Small intestine (tissue), 7 donors: ENCODE measurements at regions not wholly inside any gene's neighbourhood (a gene's known extent, or its start where the extent isn't known, plus 50 kb on each side); places are given as distances from the start of the nearest gene placed in this dataset.

Source experiments
- DNase-seq, 2 donors: peaks; one replicate each; pipeline versions ENCODE4 v3.0.0 to v3.0.0-alpha.2; 2013
- FAIRE-seq: peaks from 2 replicates; lab custom pipeline; 2012; peaks lifted over from hg19 to GRCh38; lab: Jason Lieb, UNC
- H3K27ac ChIP-seq, 3 donors: one replicate each; pipeline ENCODE4 v1.5.1; 2013; ENCODE audit warnings: low read length in 2 of 3, mild to moderate bottlenecking in 2 of 3, control low read depth in 1 of 3, inconsistent platforms in 1 of 3, low read depth in 1 of 3, moderate library complexity in 1 of 3
- H3K27me3 ChIP-seq, 3 donors: one replicate each; pipeline ENCODE4 v1.6.1; 2013; ENCODE audit warnings: low read length in 3 of 3, inconsistent platforms in 1 of 3; ENCODE audit not compliant: control insufficient read depth in 3 of 3, insufficient read depth in 3 of 3
- H3K36me3 ChIP-seq, 3 donors: one replicate each; pipeline ENCODE4 v1.6.1; 2013; ENCODE audit warnings: low read length in 3 of 3, inconsistent platforms in 1 of 3, low read depth in 1 of 3, mild to moderate bottlenecking in 1 of 3, moderate library complexity in 1 of 3; ENCODE audit not compliant: control insufficient read depth in 3 of 3, insufficient read depth in 2 of 3
- H3K4me1 ChIP-seq, 3 donors: one replicate each; pipeline ENCODE4 v1.6.1; 2013; ENCODE audit warnings: low read length in 2 of 3, inconsistent platforms in 1 of 3, low read depth in 1 of 3, mild to moderate bottlenecking in 1 of 3, moderate library complexity in 1 of 3; ENCODE audit not compliant: control insufficient read depth in 3 of 3, insufficient read depth in 2 of 3
- H3K4me3 ChIP-seq, 3 donors: one replicate each; pipeline ENCODE4 v1.5.1; 2013; ENCODE audit warnings: low read length in 3 of 3, control low read depth in 1 of 3, inconsistent platforms in 1 of 3, low read depth in 1 of 3, mild to moderate bottlenecking in 1 of 3, moderate library complexity in 1 of 3
- H3K9me3 ChIP-seq, 2 donors: one replicate each; pipeline ENCODE4 v1.6.1; 2013; ENCODE audit warnings: low read depth in 1 of 2, low read length in 1 of 2; ENCODE audit not compliant: control insufficient read depth in 2 of 2, insufficient read depth in 1 of 2
- WGBS, 3 donors: extraction: QIAGEN DNeasy Blood & Tissue Kit; methylation state at CpG; one replicate each; pipeline ENCODE4 v1.1.7; 2013; 5-methylcytosine and 5-hydroxymethylcytosine counted together
- donor health status: healthy with polysubstance abuse.
- donor health status: control.
- donor health status: control.
- donor health status: Bipolar disorder and iron deficiency.
- donor health status: healthy.

DNA sequence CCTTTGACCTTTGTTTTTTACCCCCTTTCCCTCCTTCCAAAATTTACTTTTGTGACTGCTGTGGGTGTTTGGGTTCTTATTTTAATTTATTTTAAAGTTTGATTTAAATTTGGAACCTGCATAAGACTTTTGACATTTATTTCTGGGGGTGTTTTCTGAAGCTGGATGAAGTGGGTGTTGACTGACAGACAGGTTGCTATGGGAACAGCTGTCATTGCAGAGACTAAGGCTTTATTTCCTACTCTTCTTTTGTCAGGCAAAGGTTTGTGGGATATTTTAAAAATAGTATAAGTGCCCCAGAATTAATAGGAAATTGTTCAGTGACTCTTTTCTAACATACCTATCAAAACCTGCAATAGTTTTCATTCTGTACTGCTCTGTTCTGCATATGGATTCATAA is 290.8 kb upstream of the ESRRG start:
- Histone ChIP-seq H3K27me3 (no peaks in the 10 kb centered on the region), H3K36me3 (no peaks in the 10 kb centered on the region), H3K27ac (no peak overlapping the region), H3K4me3 (no peak overlapping the region), H3K4me1 (no peaks in the 10 kb centered on the region), H3K9me3 (no peaks in the 10 kb centered on the region)
- FAIRE-seq = no peak
- DNase-seq = no peak

DNA sequence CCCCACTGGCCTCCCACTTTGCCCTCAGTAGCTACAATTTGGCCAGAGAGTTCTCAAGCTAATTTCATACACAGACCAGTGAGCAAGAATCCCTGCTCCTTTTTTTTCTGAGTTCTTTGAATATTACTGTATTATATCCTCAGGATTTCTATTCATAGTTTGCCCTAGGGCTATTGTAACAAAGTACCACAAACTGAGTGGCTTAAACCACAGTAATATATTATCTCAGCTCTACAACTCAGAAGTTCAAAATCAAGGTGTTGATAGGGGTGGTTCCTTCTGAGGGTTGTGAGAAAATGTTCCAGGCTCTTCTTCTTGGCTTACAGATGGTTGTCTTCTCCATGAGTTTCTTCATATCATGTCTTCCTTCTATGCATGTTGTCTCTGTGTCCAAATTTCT is 289.4 kb upstream of the ESRRG start:
- FAIRE-seq = no peak
- no peak overlapping the region for H3K4me3 ChIP-seq

GRCh38 chr1:217011097-217011496 is 287.9 kb upstream of the ESRRG start:
- no peaks in the 10 kb centered on the region for H3K4me1 ChIP-seq
- no peaks in the 10 kb centered on the region for H3K9me3 ChIP-seq
- FAIRE-seq (no peak), DNase-seq (no peak)
- H3K36me3 ChIP-seq = no peaks in the 10 kb centered on the region
- no peaks in the 10 kb centered on the region for H3K27me3 ChIP-seq
- WGBS, 3 donors = 94 to 95% (median 94%) methylated on average over 1 of the region's 1 CpG
- no peak overlapping the region for H3K27ac ChIP-seq
- no peak overlapping the region for H3K4me3 ChIP-seq

More for the DNA sequence above, 289.4 kb upstream of the ESRRG start:
- no peak for DNase-seq
- no peaks in the 10 kb centered on the region for H3K36me3 ChIP-seq
- no peak overlapping the region for H3K27ac ChIP-seq
- H3K4me1 ChIP-seq = no peaks in the 10 kb centered on the region
- H3K9me3 ChIP-seq = no peaks in the 10 kb centered on the region
- no peaks in the 10 kb centered on the region for H3K27me3 ChIP-seq

DNA sequence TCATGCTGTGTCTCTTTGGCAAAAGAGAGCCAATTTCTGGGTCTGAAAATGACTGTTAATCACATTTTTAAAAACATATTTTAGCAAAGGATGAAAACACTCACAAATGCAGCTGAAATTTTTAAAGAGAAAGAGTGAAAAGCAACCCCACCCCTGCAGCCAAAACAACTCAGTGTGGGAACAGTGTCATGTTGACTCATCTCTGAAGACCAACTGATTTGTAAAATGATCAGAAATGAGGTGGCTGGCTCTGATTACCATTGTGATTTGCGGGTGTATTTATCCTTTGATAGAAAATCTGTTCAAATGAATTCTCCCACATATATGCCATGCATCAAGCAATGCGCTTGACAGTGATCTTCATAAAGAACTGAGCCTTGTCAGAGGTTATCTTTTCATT is 287.0 kb upstream of the ESRRG start:
- 81 to 95% (median 89%) methylated on average over 2 of the region's 2 CpGs for WGBS, 3 donors
- Histone ChIP-seq H3K4me3 (no peak overlapping the region), H3K36me3 (no peaks in the 10 kb centered on the region), H3K27ac (no peak overlapping the region), H3K9me3 (no peaks in the 10 kb centered on the region), H3K4me1 (peaks cover 0 to 1% (median 0%) of the 10 kb centered on the region in 3 donors), H3K27me3 (no peaks in the 10 kb centered on the region)
- DNase-seq = no peak
- no peak for FAIRE-seq

DNA sequence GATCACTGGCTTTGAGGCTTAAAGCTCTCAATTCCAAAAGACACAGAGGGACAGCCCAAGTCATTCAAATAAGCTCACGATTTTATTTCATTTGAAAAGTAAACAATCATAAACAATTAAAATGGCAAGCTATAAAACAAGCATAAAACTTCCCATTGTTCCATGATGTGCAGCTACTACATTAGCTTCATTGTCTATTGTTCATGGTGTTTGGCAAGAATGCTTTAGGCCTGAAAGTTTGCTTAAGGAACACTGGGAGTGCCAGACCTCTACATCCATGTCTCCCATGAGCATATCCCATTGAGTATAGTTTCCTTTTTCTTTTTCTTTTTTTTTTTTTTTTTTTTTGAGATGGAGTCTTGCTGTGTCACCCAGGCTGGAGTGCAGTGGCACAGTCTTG is 286.1 kb upstream of the ESRRG start:
- Histone ChIP-seq H3K36me3 (no peaks in the 10 kb centered on the region), H3K4me3 (no peak overlapping the region), H3K4me1 (peaks cover 0 to 7% (median 0%) of the 10 kb centered on the region in 3 donors), H3K27me3 (no peaks in the 10 kb centered on the region), H3K27ac (no peak overlapping the region), H3K9me3 (no peaks in the 10 kb centered on the region)
- FAIRE-seq (no peak), DNase-seq (no peak)
- 8 to 42% (median 28%) methylated on average over 1 of the region's 1 CpG for WGBS, 3 donors

GRCh38 chr1:217004776-217005436 is 281.7 kb upstream of the ESRRG start:
- DNase-seq = peak; percentile 5 to 33
- WGBS, 3 donors = 26 to 44% (median 33%) methylated on average over 4 of the region's 4 CpGs
- H3K4me1 ChIP-seq = peaks cover 0 to 7% (median 0%) of the 10 kb centered on the region in 3 donors
- no peaks in the 10 kb centered on the region for H3K36me3 ChIP-seq
- H3K4me3 ChIP-seq = no peak overlapping the region
- no peaks in the 10 kb centered on the region for H3K27me3 ChIP-seq
- H3K27ac ChIP-seq = no peak overlapping the region
- H3K9me3 ChIP-seq = no peaks in the 10 kb centered on the region
- FAIRE-seq = no peak

DNA sequence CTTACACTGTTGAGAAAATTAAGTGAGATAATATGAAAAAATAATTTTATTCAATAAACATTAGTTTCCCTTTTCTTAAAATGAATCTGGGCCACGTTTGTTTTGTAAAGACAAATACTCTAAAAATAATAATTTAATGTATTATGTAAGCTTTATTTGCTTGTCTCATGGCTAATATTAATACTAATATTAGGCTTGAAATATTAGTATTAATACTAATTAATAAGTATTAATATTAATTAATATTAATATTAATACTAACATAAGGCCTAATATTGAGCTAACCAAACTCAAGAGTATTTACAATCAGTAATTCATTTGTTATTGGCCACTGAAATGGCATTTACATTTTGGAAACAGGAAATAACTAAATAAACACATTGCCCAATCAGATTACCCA is 280.1 kb upstream of the ESRRG start:
- no peak overlapping the region for H3K27ac ChIP-seq
- peak; percentile 59 for FAIRE-seq
- 76 to 87% (median 86%) methylated on average over 1 of the region's 1 CpG for WGBS, 3 donors

DNA sequence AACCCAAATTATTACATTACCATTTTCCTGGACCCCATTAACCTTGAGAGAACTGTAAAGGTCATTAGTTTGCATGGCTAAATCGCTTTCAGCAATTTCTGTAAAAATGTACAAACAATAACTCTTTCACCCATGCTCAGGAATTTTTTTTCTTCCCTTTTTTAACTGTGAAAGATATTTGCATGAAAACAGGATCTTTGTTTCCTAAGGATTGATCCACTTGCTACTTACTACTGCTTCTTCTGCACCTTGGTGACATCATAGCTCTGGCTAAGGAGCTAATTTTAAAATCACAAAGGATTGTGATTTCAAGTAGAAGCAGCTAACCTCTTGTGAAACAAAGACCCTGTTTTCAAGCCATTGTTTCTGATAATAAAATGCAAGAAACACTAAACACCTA is 274.6 kb upstream of the ESRRG start:
- Histone ChIP-seq H3K4me1 (no peaks in the 10 kb centered on the region), H3K27me3 (no peaks in the 10 kb centered on the region), H3K9me3 (no peaks in the 10 kb centered on the region), H3K27ac (no peak overlapping the region), H3K4me3 (no peak overlapping the region), H3K36me3 (no peaks in the 10 kb centered on the region)
- DNase-seq (no peak), FAIRE-seq (no peak)
- 79 to 93% (median 87%) methylated on average over 1 of the region's 1 CpG for WGBS, 3 donors

More for the DNA sequence above, 280.1 kb upstream of the ESRRG start:
- no peaks in the 10 kb centered on the region for H3K27me3 ChIP-seq
- no peak for DNase-seq
- H3K4me1 ChIP-seq = peaks cover 0 to 7% (median 0%) of the 10 kb centered on the region in 3 donors
- H3K9me3 ChIP-seq = no peaks in the 10 kb centered on the region
- H3K4me3 ChIP-seq = no peak overlapping the region
- no peaks in the 10 kb centered on the region for H3K36me3 ChIP-seq

- Histone ChIP-seq H3K27ac (no peak overlapping the region), H3K4me1 (no peaks in the 10 kb centered on the region), H3K4me3 (no peak overlapping the region), H3K27me3 (no peaks in the 10 kb centered on the region), H3K36me3 (no peaks in the 10 kb centered on the region), H3K9me3 (no peaks in the 10 kb centered on the region)
- FAIRE-seq = no peak
- DNase-seq = no peak
- 54 to 70% (median 62%) methylated on average over 3 of the region's 3 CpGs for WGBS, 3 donors
These were observed 273.8 kb upstream of the ESRRG start for GRCh38 chr1:216997069-216997468.
